IPS DF 4.7 (cell line): ENCODE measurements at regions not wholly inside any gene's neighbourhood (a gene's known extent, or its start where the extent isn't known, plus 50 kb on each side); places are given as distances from the start of the nearest gene placed in this dataset.

Experiments used
- DNase-seq: peaks from one replicate; pipeline ENCODE4 v3.0.0-alpha.2; 2013; ENCODE audit warnings: low spot score; ENCODE audit errors: extremely low read depth

- no peak for DNase-seq
Measured at GRCh38 chr10:21095494-21096055, 198.5 kb upstream of the NEBL start.

GRCh38 chr10:21095073-21095472 is 198.0 kb upstream of the NEBL start:
- DNase-seq, result no peak

- no peak for DNase-seq
Measured at GRCh38 chr10:21092683-21093524, 195.8 kb upstream of the NEBL start.

GRCh38 chr10:21090609-21091082 is 193.5 kb upstream of the NEBL start:
- DNase-seq, result no peak

- DNase-seq, result no peak
Measured at GRCh38 chr10:21087476-21087875, 190.4 kb upstream of the NEBL start.

- DNase-seq, result no peak
Measured at GRCh38 chr10:21084700-21085099, 187.6 kb upstream of the NEBL start.

GRCh38 chr10:21083861-21084260 is 186.8 kb upstream of the NEBL start:
- DNase-seq, result no peak

- DNase-seq, result no peak
Measured at GRCh38 chr10:21082206-21082605, 185.1 kb upstream of the NEBL start.

GRCh38 chr10:21080261-21080660 is 183.2 kb upstream of the NEBL start:
- DNase-seq, result no peak

- no peak for DNase-seq
Measured at GRCh38 chr10:21079330-21079658, 182.2 kb upstream of the NEBL start.

- peak; percentile 78 for DNase-seq
Measured at GRCh38 chr10:21078410-21079329, 181.6 kb upstream of the NEBL start.

GRCh38 chr10:21077681-21078080 is 180.6 kb upstream of the NEBL start:
- DNase-seq, result no peak

GRCh38 chr10:21076381-21076780 is 179.3 kb upstream of the NEBL start:
- no peak for DNase-seq

GRCh38 chr10:21075880-21076279 is 178.8 kb upstream of the NEBL start:
- DNase-seq, result no peak

GRCh38 chr10:21071001-21071673 is 174.0 kb upstream of the NEBL start:
- no peak for DNase-seq

- no peak for DNase-seq
Measured at GRCh38 chr10:21069929-21070700, 173.0 kb upstream of the NEBL start.

- no peak for DNase-seq
Measured at GRCh38 chr10:21069278-21069677, 172.2 kb upstream of the NEBL start.

- DNase-seq, result no peak
Measured at GRCh38 chr10:21068026-21068656, 171.0 kb upstream of the NEBL start.

- no peak for DNase-seq
Measured at GRCh38 chr10:21065621-21066248, 168.6 kb upstream of the NEBL start.

GRCh38 chr10:21061982-21062381 is 164.9 kb upstream of the NEBL start:
- DNase-seq, result no peak
